Endothelial cell of umbilical vein (primary cell): ENCODE measurements at regions not wholly inside any gene's neighbourhood (a gene's known extent, or its start where the extent isn't known, plus 50 kb on each side); places are given as distances from the start of the nearest gene placed in this dataset.

Experiments
- BruUV-seq: library from RNA; stranded (reverse); fragments of 400-500 nt; replicated peaks from 2 replicates; lab custom pipeline; 2021; lab: Mats Ljungman, UMichigan
- CTCF ChIA-PET: fragments of 300-600, 350-600 bp; sonication (Branson Sonifier 250); formaldehyde crosslinking; loops from one replicate; lab custom pipeline; 2021; ENCODE audit warnings: antibody characterized with exemption, inconsistent platforms; lab: Charles Lee
- POLR2A ChIA-PET: fragments of 300-600, 350-600 bp; sonication (Branson Sonifier 250); formaldehyde crosslinking; loops from one replicate; lab custom pipeline; 2021; ENCODE audit warnings: antibody characterized with exemption, inconsistent platforms; lab: Charles Lee
- DNase-seq: peaks from one replicate; pipeline ENCODE4 v3.0.0-alpha.2; 2011; ENCODE audit warnings: low read depth, low spot score
- FAIRE-seq: peaks from 2 replicates; lab custom pipeline; 2011; peaks lifted over from hg19 to GRCh38; lab: Jason Lieb, UNC
- H2AFZ ChIP-seq: 2 replicates; pipeline ENCODE4 v1.6.0; 2012; ENCODE audit warnings: low read depth, low read length, control low read depth, inconsistent platforms
- H3K27ac ChIP-seq: 2 replicates; pipeline ENCODE4 v1.5.1; 2011; ENCODE audit warnings: low read depth, mild to moderate bottlenecking, control low read depth, low read length, moderate library complexity; ENCODE audit not compliant: insufficient read depth
- H3K27me3 ChIP-seq, 2 experiments: 2 replicates each; pipeline versions ENCODE4 v1.6.0 to v1.6.1; 2011; ENCODE audit warnings: low read length in 2 of 2, mixed read lengths in 1 of 2; ENCODE audit not compliant: control insufficient read depth in 2 of 2, insufficient read depth in 2 of 2
- H3K36me3 ChIP-seq, 2 experiments: 2 replicates in 1 of 2; 3 replicates in 1 of 2; pipeline ENCODE4 v1.5.1; 2011; ENCODE audit warnings: low read length in 2 of 2, mild to moderate bottlenecking in 1 of 2, moderate library complexity in 1 of 2; ENCODE audit not compliant: control insufficient read depth in 2 of 2, insufficient read depth in 2 of 2; ENCODE audit errors: extremely low read depth in 1 of 2
- H3K4me1 ChIP-seq: 3 replicates; pipeline ENCODE4 v1.5.1; 2011; ENCODE audit warnings: mild to moderate bottlenecking, low read length; ENCODE audit not compliant: control insufficient read depth, insufficient read depth; ENCODE audit errors: extremely low read depth
- H3K4me2 ChIP-seq: 2 replicates; pipeline ENCODE4 v1.6.1; 2011; ENCODE audit warnings: low read length, control low read depth, mixed read lengths; ENCODE audit not compliant: insufficient read depth
- H3K4me3 ChIP-seq, 3 experiments: fragments of 200-600 bp in 1 of 3; sonication (generic), shearing (Covaris generic) in 1 of 3; replicated peaks in 1 of 3; 2 replicates each; pipeline ENCODE4 v1.5.1; 2011 to 2016; ENCODE audit warnings: control low read depth in 3 of 3, low read length in 3 of 3, mild to moderate bottlenecking in 2 of 3, inconsistent platforms in 1 of 3, low read depth in 1 of 3, moderate library complexity in 1 of 3; ENCODE audit not compliant: insufficient read depth in 1 of 3
- H3K79me2 ChIP-seq: 2 replicates; pipeline ENCODE4 v1.6.0; 2012; ENCODE audit warnings: low read length, inconsistent platforms; ENCODE audit not compliant: control insufficient read depth, insufficient read depth
- H3K9ac ChIP-seq: replicated peaks from 2 replicates; pipeline ENCODE3; 2011; ENCODE audit warnings: low read length, control low read depth; ENCODE audit not compliant: insufficient read depth; ENCODE audit errors: extremely low read depth
- H3K9me1 ChIP-seq: replicated peaks from 3 replicates; pipeline ENCODE4 v1.6.0; 2011; ENCODE audit warnings: mild to moderate bottlenecking, low read length; ENCODE audit not compliant: control insufficient read depth, insufficient read depth; ENCODE audit errors: extremely low read depth
- H3K9me3 ChIP-seq: replicated peaks from 2 replicates; pipeline ENCODE4 v1.5.1; 2012; ENCODE audit warnings: low read length, inconsistent platforms; ENCODE audit not compliant: control insufficient read depth, insufficient read depth
- H4K20me1 ChIP-seq: replicated peaks from 2 replicates; pipeline ENCODE3; 2011; ENCODE audit warnings: mild to moderate bottlenecking, low read length; ENCODE audit not compliant: control insufficient read depth, insufficient read depth; ENCODE audit errors: extremely low read depth
- EZH2 ChIP-seq: IDR thresholded peaks from 2 replicates; pipeline ENCODE4 v1.6.1; 2012; ENCODE audit warnings: borderline replicate concordance, low read depth, mild to moderate bottlenecking, moderate library complexity, low read length, inconsistent platforms; ENCODE audit not compliant: severe bottlenecking
- FOS ChIP-seq: IDR thresholded peaks from 2 replicates; pipeline ENCODE4 v1.6.1; 2011; ENCODE audit warnings: mild to moderate bottlenecking, low read length, moderate library complexity, borderline replicate concordance; ENCODE audit not compliant: insufficient read depth
- GATA2 ChIP-seq: IDR thresholded peaks from 2 replicates; pipeline ENCODE4 v1.7.0; 2011; ENCODE audit warnings: low read depth, mild to moderate bottlenecking, moderate library complexity, mixed read lengths, low read length; ENCODE audit not compliant: insufficient read length, insufficient read depth
- JUN ChIP-seq: IDR thresholded peaks from 2 replicates; pipeline ENCODE4 v1.6.1; 2011; ENCODE audit warnings: borderline replicate concordance, low read depth; ENCODE audit not compliant: insufficient read length, insufficient read depth
- MYC ChIP-seq: IDR thresholded peaks from one replicate; pipeline ENCODE4 v1.6.1; 2011; ENCODE audit warnings: mild to moderate bottlenecking, low read depth, low read length
- POLR2A ChIP-seq: IDR thresholded peaks from 2 replicates; pipeline ENCODE4 v1.6.1; 2012; ENCODE audit warnings: low read depth, mild to moderate bottlenecking, control low read depth, low read length
- POLR2AphosphoS5 ChIP-seq: IDR thresholded peaks from 2 replicates; pipeline ENCODE4 v1.6.1; 2012; ENCODE audit warnings: low read depth, mild to moderate bottlenecking, control low read depth, low read length, moderate library complexity; ENCODE audit not compliant: insufficient read depth
- dilution Hi-C: fragments of 300-500 bp; cut with MboI; formaldehyde crosslinking; loops from one replicate; pipeline ENCODE4 v1.15.0; 2019; ENCODE audit warnings: low sequenced_read_pairs; ENCODE audit not compliant: extremely low pct_ligation_motif_present
- intact Hi-C: fragments of 100-400 bp; cut with micrococcal nuclease; formaldehyde crosslinking; loops from one replicate; pipeline ENCODE4 v1.10.0; 2022
- TF ChIP-seq, protein P1 (sequence below): IDR thresholded peaks from 2 replicates; pipeline ENCODE4 v1.6.1; 2011; ENCODE audit not compliant: insufficient read depth, insufficient read length
- TF ChIP-seq, protein P2 (sequence below), 2 donors: IDR thresholded peaks; 1 replicate in 1 of 2; 2 replicates in 1 of 2; pipeline ENCODE4 v1.5.1; 2011; ENCODE audit warnings: low read length in 2 of 2, mild to moderate bottlenecking in 2 of 2, moderate library complexity in 2 of 2, control low read depth in 1 of 2, inconsistent platforms in 1 of 2, low read depth in 1 of 2; ENCODE audit not compliant: insufficient read depth in 1 of 2; ENCODE audit errors: extremely low read depth in 1 of 2

DNA sequence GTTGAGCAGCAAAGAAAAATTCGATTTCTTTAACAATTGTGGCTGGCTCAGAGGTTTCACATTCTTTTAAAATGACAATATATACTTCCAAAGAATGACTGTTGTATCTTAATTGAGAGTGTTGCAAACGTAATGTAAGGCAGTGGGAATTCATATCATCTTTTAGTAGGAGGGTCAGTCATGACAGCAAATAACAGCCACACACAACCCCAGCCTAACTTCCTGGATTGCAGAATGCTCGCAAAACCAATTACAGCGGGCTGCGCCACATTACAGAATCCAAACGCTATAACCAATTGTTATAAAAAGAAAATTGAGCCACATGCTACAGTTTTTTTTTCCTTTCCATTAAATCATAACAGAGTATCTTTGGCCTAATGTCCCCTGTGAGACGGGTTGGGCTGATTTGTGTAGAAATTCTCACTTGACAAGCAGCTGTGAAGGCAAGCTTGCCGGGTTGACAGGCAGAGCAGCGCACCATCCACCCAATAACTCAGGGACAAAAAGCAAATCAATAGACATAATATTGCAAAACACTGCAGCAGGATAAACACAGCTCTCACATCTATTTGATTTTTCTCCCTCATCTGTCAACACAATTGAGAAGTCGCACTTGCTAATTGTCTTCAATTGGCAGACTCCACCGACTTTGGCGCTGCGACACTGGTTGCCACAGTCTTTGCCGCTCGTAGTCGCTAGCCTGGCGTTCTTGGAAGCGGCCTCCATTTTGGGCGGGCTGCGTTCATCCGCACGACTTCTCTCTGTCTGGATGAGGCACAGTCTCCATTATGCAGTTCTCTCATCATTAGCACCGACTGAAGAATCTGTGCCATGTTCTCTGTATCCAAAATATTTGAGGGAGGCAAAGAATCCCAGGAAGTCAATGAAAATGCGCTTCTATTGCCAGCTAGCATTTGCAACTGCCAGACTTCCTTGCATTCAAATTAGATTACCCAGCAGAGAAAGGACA is 95.0 kb upstream of the CCDC68 start:
- ChIA-PET POLR2A (no interaction called here), CTCF (no interaction called here)
- Histone ChIP-seq H4K20me1 (no peaks in the 10 kb centered on the region), H2AFZ (no peak overlapping the region), H3K27me3 (peaks cover 1 to 10% of the 10 kb centered on the region in 2 experiments), H3K9ac (no peak overlapping the region), H3K9me3 (no peaks in the 10 kb centered on the region), H3K4me1 (no peaks in the 10 kb centered on the region), H3K4me2 (no peak overlapping the region), H3K27ac (no peak overlapping the region), H3K79me2 (no peaks in the 10 kb centered on the region), H3K9me1 (no peaks in the 10 kb centered on the region), H3K4me3 (no peak overlapping the region), H3K36me3 (no peaks in the 10 kb centered on the region)
- no TSS peak for BruUV-seq
- DNase-seq (no peak), FAIRE-seq (no peak)
- dilution Hi-C loops, result no loop called here
- intact Hi-C loops, result no loop called here
- TF ChIP-seq POLR2A (no peak), EZH2 (no peak), FOS (no peak), POLR2AphosphoS5 (no peak), MYC (no peak), JUN (no peak), GATA2 (no peak)
- TF ChIP-seq, protein P1, sequence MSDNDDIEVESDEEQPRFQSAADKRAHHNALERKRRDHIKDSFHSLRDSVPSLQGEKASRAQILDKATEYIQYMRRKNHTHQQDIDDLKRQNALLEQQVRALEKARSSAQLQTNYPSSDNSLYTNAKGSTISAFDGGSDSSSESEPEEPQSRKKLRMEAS, result no peak
- TF ChIP-seq, protein P2, sequence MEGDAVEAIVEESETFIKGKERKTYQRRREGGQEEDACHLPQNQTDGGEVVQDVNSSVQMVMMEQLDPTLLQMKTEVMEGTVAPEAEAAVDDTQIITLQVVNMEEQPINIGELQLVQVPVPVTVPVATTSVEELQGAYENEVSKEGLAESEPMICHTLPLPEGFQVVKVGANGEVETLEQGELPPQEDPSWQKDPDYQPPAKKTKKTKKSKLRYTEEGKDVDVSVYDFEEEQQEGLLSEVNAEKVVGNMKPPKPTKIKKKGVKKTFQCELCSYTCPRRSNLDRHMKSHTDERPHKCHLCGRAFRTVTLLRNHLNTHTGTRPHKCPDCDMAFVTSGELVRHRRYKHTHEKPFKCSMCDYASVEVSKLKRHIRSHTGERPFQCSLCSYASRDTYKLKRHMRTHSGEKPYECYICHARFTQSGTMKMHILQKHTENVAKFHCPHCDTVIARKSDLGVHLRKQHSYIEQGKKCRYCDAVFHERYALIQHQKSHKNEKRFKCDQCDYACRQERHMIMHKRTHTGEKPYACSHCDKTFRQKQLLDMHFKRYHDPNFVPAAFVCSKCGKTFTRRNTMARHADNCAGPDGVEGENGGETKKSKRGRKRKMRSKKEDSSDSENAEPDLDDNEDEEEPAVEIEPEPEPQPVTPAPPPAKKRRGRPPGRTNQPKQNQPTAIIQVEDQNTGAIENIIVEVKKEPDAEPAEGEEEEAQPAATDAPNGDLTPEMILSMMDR (IDR thresholded peaks at IDR 0.05; ENCODE audit: extremely low read depth in 1 of 2, insufficient read depth in 1 of 2, low read depth in 1 of 2, low read length in 2 of 2), result no peak
